Activated CD4-positive, alpha-beta T cell treated with anti-CD3 and anti-CD28 coated beads, Interleukin-2, Interleukin-4, amounts not matched to agents 100 ng/mL and 50 ng/mL, durations not matched to agents 16 hours and 8 hours (primary cell): ENCODE measurements at regions not wholly inside any gene's neighbourhood (a gene's known extent, or its start where the extent isn't known, plus 50 kb on each side); places are given as distances from the start of the nearest gene placed in this dataset.

Experiments
- DNase-seq: peaks from one replicate; pipeline ENCODE4 v3.0.0-alpha.2; 2020; ENCODE audit warnings: low spot score

DNA sequence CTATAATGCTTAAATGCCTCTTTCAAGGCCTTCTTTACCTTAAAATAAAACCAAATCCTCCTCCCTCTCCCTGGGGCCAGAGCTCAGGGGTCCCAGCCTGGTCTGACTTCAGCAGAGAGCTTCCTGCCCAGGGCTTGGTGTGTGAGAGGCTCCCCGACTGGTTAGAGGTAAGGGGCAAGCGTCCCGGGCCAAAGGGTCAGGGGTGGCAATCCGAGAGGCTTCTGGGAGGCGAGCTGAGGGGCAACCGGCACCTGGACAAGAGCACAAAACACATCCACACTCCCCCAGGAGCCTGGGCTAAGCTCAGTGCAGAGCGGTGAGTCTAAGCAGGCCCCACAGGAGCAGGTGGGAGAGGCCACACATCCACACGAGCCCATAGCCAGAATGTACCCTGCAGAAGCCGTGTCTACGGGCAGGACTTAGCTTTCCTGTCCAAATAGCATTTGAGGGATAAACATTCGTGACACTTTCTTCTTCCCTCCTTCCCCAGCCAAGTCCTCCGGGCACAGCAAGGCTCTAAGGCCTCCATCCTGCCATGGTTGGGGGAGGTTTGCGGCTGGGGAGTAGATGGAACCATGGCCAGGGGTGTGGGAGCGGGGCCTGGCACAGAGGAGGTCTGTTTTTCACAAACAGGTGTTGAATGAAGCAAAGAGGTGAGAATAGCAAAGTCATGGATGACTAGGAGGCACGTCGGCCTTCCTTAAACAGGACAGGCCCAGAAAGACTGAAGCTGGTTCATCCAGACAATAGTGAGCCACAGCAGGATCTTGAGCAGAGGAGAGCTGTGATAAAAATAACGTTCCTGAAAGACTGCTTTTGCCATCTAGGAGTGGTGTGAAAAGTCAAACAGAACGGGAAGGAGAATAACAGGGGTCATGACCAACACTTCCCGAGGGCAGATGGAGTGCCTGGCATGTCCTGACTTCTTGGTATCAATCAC is 98.7 kb upstream of the IQSEC1 start:
- no peak for DNase-seq

DNA sequence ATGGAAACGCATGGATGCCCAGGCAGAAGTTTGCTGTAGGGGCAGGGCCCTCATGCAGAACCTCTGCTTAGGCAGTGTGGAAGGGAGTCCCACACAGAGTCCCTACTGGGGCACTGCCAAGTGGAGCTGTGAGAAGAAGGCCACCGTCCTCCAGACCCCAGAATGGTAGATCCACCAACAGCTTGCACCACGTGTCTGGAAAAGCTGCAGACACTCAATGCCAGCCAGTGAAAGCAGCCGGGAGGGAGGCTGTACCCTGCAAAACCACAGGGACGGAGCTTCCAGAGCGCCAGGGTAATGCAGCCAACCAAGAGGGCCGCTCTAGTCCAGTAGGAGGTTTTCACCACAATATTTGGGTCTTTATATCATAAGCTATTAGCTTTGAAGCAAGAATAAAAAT is 97.1 kb upstream of the IQSEC1 start:
- no peak for DNase-seq

DNA sequence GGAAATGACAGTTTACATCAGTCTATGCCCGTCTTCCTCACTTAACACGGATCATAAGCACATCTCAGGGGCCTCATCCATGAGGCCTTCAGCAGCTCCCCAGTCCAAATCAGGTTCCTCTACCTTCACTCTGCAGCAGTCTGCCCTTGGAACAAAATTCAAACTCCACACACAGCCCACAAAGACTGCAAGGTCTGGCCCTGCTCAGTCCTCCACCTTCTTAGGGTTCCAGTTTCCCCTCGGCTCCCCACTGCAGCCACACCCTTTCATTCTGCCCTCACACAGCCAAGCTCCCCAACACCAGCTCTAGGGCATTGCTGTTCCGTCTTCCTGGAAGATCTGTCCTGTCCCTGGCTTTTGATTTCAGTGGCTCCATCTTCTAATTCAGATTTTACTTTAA is 95.2 kb upstream of the IQSEC1 start:
- no peak for DNase-seq

- no peak for DNase-seq
Observed at GRCh38 chr3:13167829-13168228, 94.6 kb upstream of the IQSEC1 start.

DNA sequence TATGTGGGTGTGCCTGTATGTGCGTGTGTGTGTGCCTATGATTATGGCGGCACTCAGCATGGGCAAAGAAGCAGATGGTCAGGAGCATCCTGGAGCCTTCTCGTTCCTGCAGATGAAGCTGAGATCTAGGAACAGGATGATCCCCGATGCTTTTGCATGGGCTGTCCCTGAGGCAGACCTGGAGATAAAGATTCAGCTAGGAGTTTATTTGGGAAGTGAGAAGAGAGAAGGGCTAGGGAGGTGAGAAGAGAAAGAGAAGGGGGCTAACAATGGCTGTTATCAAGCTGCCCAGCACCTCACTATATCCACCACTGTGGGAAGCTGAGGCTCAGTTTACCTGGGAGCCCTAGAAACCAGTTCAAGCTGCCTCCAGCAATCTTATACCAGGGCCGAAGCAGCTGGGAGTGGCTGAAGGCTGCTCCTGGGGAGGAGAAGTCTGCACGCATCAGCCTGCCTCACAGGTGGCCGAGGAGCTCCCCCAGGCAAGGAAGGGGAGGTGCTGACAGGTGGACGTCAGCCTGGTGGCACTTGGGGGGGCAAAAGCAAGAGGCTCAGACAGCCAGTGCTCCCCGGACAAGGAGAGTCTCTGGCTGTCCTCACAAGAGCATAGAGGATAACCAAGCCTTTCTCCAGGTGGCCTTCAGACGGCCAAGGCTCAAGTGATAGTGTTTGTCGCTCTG is 94.0 kb upstream of the IQSEC1 start:
- DNase-seq, result no peak

DNA sequence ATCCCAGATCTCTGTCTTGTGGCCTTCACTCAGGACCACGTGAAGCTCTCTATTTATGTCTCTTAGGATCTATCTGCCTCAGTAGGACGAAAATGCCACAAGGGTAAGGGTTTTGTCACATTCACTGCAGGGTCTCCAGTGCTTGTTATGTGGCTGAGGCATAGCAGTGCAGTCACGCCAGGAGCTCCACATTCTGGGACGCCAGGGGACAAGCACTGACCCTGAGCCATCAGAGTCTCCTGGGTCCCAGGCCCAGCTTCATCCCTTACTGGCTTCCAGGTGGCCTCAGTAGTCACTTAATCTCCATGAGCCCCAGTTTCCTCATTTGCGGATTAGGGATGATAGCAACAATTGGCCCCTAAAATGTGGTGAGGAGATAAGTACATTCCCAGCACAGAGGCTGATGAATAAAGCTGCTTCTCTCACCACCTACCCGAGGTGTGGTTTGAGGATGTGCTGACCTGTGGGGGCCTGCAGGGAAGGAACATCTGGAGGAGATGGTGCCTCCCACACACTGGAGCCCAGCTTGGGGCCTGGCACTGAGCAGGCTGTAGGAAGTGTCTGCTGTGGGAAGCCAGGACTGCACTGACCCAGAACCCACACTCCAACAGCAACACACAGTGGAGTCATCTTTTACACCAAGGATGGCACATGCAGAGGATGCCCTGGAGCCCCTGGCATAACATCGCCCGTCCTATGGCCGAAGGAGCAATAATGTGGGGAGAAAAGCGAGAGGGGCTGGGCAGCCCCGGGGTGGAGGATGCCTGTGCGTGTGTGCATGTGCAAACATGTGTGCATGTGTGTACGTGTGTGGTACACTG is 93.2 kb upstream of the IQSEC1 start:
- DNase-seq, result no peak

- no peak for DNase-seq
Observed at GRCh38 chr3:13165576-13165975, 92.3 kb upstream of the IQSEC1 start.

GRCh38 chr3:13164893-13165492 is 91.8 kb upstream of the IQSEC1 start:
- DNase-seq, result no peak

GRCh38 chr3:13163848-13164382 is 90.7 kb upstream of the IQSEC1 start:
- no peak for DNase-seq

GRCh38 chr3:13162549-13163320 is 89.5 kb upstream of the IQSEC1 start:
- no peak for DNase-seq

DNA sequence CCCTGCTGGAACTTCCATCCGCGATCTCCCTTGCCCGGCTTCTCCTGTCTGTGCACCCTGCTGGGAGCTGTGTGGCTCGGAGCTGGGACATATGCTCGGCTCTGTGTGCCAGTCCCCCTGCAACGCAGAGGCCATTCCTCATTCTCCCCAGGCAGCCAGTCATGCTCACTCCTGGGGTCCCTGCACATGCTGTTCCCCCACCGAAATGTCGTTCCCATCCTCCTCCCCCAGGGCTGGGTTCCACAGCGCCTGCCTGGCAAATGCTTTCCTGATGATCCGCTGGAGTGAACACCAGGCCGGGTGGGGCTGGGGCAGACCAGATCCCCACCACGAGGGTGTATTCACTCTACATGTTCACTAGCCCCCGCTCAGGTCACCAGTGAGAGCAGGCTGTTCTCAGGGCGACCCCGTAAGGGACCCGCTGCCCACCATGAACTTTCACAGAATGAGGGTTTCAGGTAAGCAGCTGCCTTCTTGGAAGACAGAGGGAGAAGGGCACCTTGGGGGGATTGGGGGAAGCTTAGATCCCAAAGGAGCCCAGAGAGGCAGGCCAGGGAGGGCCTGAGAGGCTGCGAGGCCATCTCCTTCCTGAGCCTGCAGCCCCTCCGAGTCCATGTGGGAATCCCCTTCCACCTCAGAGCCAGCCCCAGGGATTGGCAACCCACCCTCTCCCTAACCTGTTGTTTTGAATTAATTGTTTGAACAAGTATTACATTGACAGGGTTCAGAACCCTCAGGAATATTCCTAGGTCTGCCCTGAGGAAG is 88.7 kb upstream of the IQSEC1 start:
- no peak for DNase-seq

DNA sequence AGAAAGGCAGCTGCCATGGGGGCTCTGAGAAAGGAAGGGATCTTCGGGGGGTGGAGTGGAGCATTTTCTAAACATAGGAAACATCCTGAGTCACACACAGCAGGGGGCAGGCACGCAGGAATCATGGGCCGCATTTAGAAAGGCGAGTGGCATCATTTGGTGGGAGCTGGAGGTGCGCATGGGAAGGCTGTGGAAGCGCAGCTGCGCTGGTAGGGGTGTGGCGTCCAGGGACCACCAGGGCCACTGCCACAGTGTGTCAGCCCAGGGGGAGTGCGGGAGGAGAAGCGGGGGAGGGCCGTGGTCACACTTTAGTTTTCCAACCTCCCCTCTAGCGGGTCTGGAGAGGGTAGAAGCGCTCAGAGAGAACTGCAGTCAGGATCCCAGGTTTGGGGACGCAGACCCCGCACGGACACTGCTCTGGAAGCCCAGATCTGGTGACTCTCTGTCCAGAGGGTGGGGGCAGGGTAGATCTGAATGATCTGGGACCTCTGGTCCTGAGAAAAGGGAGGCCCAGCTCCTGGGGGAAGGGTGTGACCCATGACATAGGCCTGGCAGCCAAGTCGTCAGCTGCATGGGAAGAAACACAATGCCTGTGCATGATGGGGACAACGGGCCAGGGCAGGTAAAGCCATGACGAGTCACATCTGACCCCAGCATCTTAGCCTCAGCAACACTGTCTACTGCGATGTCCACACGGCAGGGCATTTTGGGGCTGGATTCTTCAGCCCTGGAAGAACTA is 88.0 kb upstream of the IQSEC1 start:
- DNase-seq, result no peak

DNA sequence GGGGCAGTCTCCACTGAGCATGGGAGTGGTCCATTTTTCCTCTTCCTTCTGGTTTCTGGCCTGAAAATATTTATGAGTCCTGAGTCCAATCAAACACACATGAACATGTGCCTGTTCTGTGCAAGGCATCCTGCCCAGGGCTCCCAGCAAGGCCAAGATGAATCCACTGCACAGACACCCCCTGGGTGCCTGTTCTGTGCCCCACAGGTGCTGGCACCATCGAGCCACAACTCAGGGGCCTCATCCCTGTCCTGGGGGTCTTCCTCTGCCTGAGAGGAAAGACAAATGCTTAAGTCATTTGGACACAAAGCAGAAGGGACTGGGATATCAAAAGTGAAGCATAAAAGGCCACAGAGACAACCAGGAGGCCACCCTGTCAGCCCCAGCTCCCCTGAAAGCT is 87.4 kb upstream of the IQSEC1 start:
- DNase-seq, result no peak

GRCh38 chr3:13159890-13160289 is 86.7 kb upstream of the IQSEC1 start:
- no peak for DNase-seq

DNA sequence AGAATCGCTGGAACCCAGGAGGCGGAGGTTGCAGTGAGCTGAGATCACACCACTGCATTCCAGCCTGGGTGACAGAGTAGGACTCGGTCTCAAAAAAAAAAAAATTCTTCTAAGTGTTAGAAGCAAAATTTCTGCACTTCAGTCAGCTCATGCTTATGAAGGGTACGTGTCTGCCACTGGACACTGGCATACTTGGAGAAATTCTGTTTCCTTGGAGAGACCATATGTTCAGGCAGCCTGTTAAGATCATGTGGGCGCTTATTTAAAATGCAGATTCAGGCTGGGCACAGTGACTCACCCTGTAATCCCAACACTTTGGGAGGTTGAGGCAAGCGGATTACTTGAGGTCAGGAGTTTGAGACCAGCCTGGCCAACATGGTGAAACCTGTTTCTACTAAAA is 85.6 kb upstream of the IQSEC1 start:
- DNase-seq, result no peak

GRCh38 chr3:13158408-13158807 is 85.2 kb upstream of the IQSEC1 start:
- DNase-seq, result no peak

DNA sequence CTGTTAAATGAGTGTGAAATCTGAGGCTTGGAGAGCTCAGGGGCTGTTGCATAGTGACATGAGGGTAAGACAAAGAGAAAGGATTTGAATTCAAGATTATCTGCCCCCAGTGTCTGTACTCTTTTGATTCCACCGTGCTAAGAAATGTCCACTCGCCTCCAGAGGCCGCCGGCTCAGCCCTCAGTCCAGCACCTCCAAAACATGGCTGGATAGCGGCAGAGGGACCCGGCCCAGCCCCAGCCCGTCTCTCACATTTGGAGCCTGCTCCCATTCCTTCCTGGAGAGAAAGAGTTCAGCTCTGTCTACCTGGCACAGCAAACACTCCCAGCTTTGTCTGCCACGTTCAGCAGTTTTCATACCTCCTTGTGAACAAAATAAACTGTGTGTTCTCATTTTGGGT is 84.8 kb upstream of the IQSEC1 start:
- DNase-seq, result no peak

DNA sequence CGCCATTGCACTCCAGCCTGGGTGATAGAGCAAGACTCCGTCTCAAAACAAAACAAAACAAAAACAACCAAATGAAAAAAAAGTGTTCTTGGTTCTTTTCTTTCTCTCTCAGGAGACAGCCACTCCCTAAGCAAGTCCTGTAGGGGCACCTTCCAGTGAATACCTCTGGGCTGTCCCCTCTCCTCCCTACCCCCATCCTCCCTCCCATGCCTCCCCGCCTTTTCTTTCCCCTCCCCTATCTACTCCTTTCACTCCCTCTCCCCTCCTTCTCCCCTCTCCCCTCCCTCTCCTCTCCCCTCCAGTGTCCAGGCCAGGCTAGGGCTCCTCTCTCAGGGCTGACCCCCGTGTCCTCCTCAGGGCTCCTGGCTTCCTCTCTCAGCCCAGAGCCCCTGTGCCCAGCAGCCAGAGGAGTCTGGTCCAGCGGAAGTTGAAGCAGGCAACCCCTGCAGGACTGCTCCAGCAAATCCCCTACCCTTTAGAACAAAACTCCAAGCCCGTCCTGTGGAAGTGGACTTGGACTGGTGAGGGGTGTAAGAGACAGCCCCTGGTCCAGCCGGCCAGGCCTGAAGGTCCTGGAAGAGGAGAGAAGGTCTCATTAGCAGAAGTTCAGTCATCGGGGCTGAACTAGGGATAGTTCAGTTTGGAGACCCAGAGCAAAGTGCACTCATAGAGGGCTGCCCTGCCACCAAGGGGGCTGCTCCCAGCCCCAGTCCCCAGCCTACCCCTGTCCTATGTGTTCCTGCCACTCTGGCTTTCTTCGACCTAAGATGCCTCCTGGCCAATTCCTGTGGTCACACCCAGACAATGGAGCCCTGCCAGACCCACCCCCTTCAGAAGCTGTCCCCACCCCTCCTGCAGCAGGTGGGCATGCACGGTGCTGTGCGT is 79.8 kb upstream of the IQSEC1 start:
- DNase-seq, result no peak

GRCh38 chr3:13150624-13151023 is 77.4 kb upstream of the IQSEC1 start:
- no peak for DNase-seq
